Ascending aorta (tissue), 2 donors: ENCODE measurements at regions not wholly inside any gene's neighbourhood (a gene's known extent, or its start where the extent isn't known, plus 50 kb on each side); places are given as distances from the start of the nearest gene placed in this dataset.

Experiments used
- DNase-seq, 2 donors: peaks; one replicate each; pipeline ENCODE4 v3.0.0-alpha.2; 2019; ENCODE audit warnings: low spot score in 2 of 2
- H3K27ac ChIP-seq, 2 donors: fragments of 200-600 bp; sonication (generic); one replicate each; pipeline ENCODE4 v1.5.1; 2016 to 2017; ENCODE audit warnings: mild to moderate bottlenecking in 1 of 2
- H3K27me3 ChIP-seq: fragments of 200-600 bp; sonication (generic); one replicate; pipeline ENCODE4 v1.5.1; 2017
- H3K36me3 ChIP-seq, 2 donors: fragments of 200-600 bp; sonication (generic); one replicate each; pipeline ENCODE4 v1.5.1; 2016
- H3K4me1 ChIP-seq, 2 donors: fragments of 200-600 bp; sonication (generic); one replicate each; pipeline ENCODE4 v1.5.1; 2016 to 2017; ENCODE audit warnings: mild to moderate bottlenecking in 1 of 2
- H3K4me3 ChIP-seq, 2 donors: fragments of 200-600 bp; sonication (generic); one replicate each; pipeline ENCODE4 v1.5.1; 2016 to 2017; ENCODE audit warnings: mild to moderate bottlenecking in 1 of 2
- H3K9me3 ChIP-seq, 2 donors: fragments of 200-600 bp; sonication (generic); one replicate each; pipeline ENCODE4 v1.5.1; 2016
- CTCF ChIP-seq, 3 experiments: fragments of 200-600 bp in 2 of 3; fragments of 450-650 bp in 1 of 3; sonication (generic) in 2 of 3; IDR thresholded peaks; one replicate each; pipeline ENCODE4 v1.5.1; 2016 to 2019; ENCODE audit warnings: antibody characterized with exemption in 3 of 3, mild to moderate bottlenecking in 1 of 3, moderate library complexity in 1 of 3
- intact Hi-C: fragments of 100-400 bp; cut with DNase I; formaldehyde crosslinking; loops from one replicate; pipeline ENCODE4 v1.15.1; 2023

- Histone ChIP-seq H3K4me3 (no peak overlapping the region), H3K36me3 (no peaks in the 10 kb centered on the region), H3K9me3 (no peaks in the 10 kb centered on the region), H3K27me3 (no peaks in the 10 kb centered on the region), H3K4me1 (no peaks in the 10 kb centered on the region), H3K27ac (no peak overlapping the region)
- intact Hi-C loops: no loop called here
- TF ChIP-seq CTCF (IDR thresholded peaks at IDR 0.05): no peak
- no peak for DNase-seq
Measured at GRCh38 chr4:36493251-36493650, 211.8 kb downstream of the DTHD1 start.

- Histone ChIP-seq H3K27ac (no peak overlapping the region), H3K9me3 (no peaks in the 10 kb centered on the region), H3K36me3 (no peaks in the 10 kb centered on the region), H3K4me3 (no peak overlapping the region), H3K4me1 (no peaks in the 10 kb centered on the region), H3K27me3 (no peaks in the 10 kb centered on the region)
- no peak for DNase-seq
- intact Hi-C loops: no loop called here
- no peak for TF ChIP-seq CTCF (IDR thresholded peaks at IDR 0.05)
Measured at GRCh38 chr4:36494016-36494415, 212.6 kb downstream of the DTHD1 start.

- intact Hi-C loops: no loop called here
- Histone ChIP-seq H3K4me1 (no peaks in the 10 kb centered on the region), H3K9me3 (no peaks in the 10 kb centered on the region), H3K27me3 (no peaks in the 10 kb centered on the region), H3K4me3 (no peak overlapping the region), H3K27ac (no peak overlapping the region), H3K36me3 (no peaks in the 10 kb centered on the region)
- no peak for DNase-seq
- TF ChIP-seq CTCF (IDR thresholded peaks at IDR 0.05): no peak
Measured at GRCh38 chr4:36494747-36495146, 213.3 kb downstream of the DTHD1 start.

- H3K4me1 ChIP-seq: no peaks in the 10 kb centered on the region
- intact Hi-C loops: no loop called here
- no peak for TF ChIP-seq CTCF (IDR thresholded peaks at IDR 0.05)
- no peaks in the 10 kb centered on the region for H3K9me3 ChIP-seq
- H3K36me3 ChIP-seq: no peaks in the 10 kb centered on the region
- H3K27me3 ChIP-seq: no peaks in the 10 kb centered on the region
- no peak for DNase-seq
- no peak overlapping the region for H3K4me3 ChIP-seq
- no peak overlapping the region for H3K27ac ChIP-seq
Measured at GRCh38 chr4:36502350-36502749, 220.9 kb downstream of the DTHD1 start.

- no peak for DNase-seq
- Histone ChIP-seq H3K9me3 (no peaks in the 10 kb centered on the region), H3K4me1 (no peaks in the 10 kb centered on the region), H3K36me3 (no peaks in the 10 kb centered on the region), H3K27ac (no peak overlapping the region), H3K4me3 (no peak overlapping the region), H3K27me3 (no peaks in the 10 kb centered on the region)
- intact Hi-C loops: no loop called here
- TF ChIP-seq CTCF (IDR thresholded peaks at IDR 0.05): no peak
Measured at GRCh38 chr4:36508394-36508793, 227.0 kb downstream of the DTHD1 start.

- intact Hi-C loops: no loop called here
Measured at GRCh38 chr4:36509845-36510244, 228.4 kb downstream of the DTHD1 start.

More at GRCh38 chr4:36509845-36510244, 228.4 kb downstream of the DTHD1 start:
- H3K4me1 ChIP-seq: no peaks in the 10 kb centered on the region
- no peak for DNase-seq
- no peaks in the 10 kb centered on the region for H3K36me3 ChIP-seq
- H3K27ac ChIP-seq: no peak overlapping the region
- no peak for TF ChIP-seq CTCF (IDR thresholded peaks at IDR 0.05)
- no peak overlapping the region for H3K4me3 ChIP-seq
- no peaks in the 10 kb centered on the region for H3K9me3 ChIP-seq
- H3K27me3 ChIP-seq: no peaks in the 10 kb centered on the region
